ENCODE measurements at regions not wholly inside any gene's neighbourhood (a gene's known extent, or its start where the extent isn't known, plus 50 kb on each side); places are given as distances from the start of the nearest gene placed in this dataset.
A peak's percentile ranks its signal among the peaks of the same experiment; 100 is the strongest.
"Not testable (repeated sequence)": the region's sequence is repeated elsewhere in the genome, so short reads cannot be mapped to it uniquely, and the experiment has no call there.

GRCh38 chr12:18837025-18837424 is 99.1 kb downstream of the CAPZA3 start:
- TF ChIP-seq ZC3H10 (CRISPR knock-in tag; IDR thresholded peaks at IDR 0.05) (peak; percentile 98), SNAI2 (CRISPR knock-in tag; IDR thresholded peaks at IDR 0.05) (peak; percentile 67; the same call in 1 of the 2 replicates), CSRNP3 (CRISPR knock-in tag; IDR thresholded peaks at IDR 0.05) (no peak; the same call in 1 of the 2 replicates), ISL1 (CRISPR knock-in tag; IDR thresholded peaks at IDR 0.05) (peak; percentile 81), PATZ1 (CRISPR knock-in tag; IDR thresholded peaks at IDR 0.05; ENCODE audit: borderline replicate concordance) (peak; percentile 84), TOX (CRISPR knock-in tag; IDR thresholded peaks at IDR 0.05; ENCODE audit: borderline replicate concordance) (peak; percentile 98), RARB (CRISPR knock-in tag; IDR thresholded peaks at IDR 0.05) (peak; percentile 81; the same call in 1 of the 2 replicates), CREB5 (CRISPR knock-in tag; IDR thresholded peaks at IDR 0.05; ENCODE audit: low read depth) (peak; percentile 88), ZNF70 (CRISPR knock-in tag; IDR thresholded peaks at IDR 0.05) (no peak), POU6F1 (CRISPR knock-in tag; IDR thresholded peaks at IDR 0.05; ENCODE audit: borderline replicate concordance, low read depth) (peak; percentile 88; the same call in 1 of the 2 replicates)
- peak; percentile 83 for ATAC-seq

- peak; percentile 44; the same call in 2 of the 3 replicates for ATAC-seq
- TF ChIP-seq PATZ1 (CRISPR knock-in tag; IDR thresholded peaks at IDR 0.05; ENCODE audit: borderline replicate concordance) (no peak), ARNTL (CRISPR knock-in tag; IDR thresholded peaks at IDR 0.05; ENCODE audit: borderline replicate concordance, low read depth) (no peak), CSDC2 (CRISPR knock-in tag; IDR thresholded peaks at IDR 0.05) (no peak), ZNF565 (CRISPR knock-in tag; conservative IDR thresholded peaks at IDR 0.05; ENCODE audit: low read depth) (no peak), BACH2 (CRISPR knock-in tag; IDR thresholded peaks at IDR 0.05; ENCODE audit: borderline replicate concordance) (no peak), ZNF8 (CRISPR knock-in tag; IDR thresholded peaks at IDR 0.05) (no peak)
Observed at GRCh38 chr12:18837505-18837904, 99.6 kb downstream of the CAPZA3 start.

- not testable (repeated sequence) for ATAC-seq
Observed at GRCh38 chr12:18840997-18841396, 103.1 kb downstream of the CAPZA3 start.

GRCh38 chr12:18849080-18849479 is 111.2 kb downstream of the CAPZA3 start:
- TF ChIP-seq RARB (CRISPR knock-in tag; IDR thresholded peaks at IDR 0.05) (no peak), ARNTL (CRISPR knock-in tag; IDR thresholded peaks at IDR 0.05; ENCODE audit: borderline replicate concordance, low read depth) (no peak), GLIS3 (CRISPR knock-in tag; IDR thresholded peaks at IDR 0.05) (no peak)
- no peak for ATAC-seq

- ATAC-seq, result no peak
- TF ChIP-seq TCF4 (CRISPR knock-in tag; IDR thresholded peaks at IDR 0.05; ENCODE audit: borderline replicate concordance) (no peak), ZNF8 (CRISPR knock-in tag; IDR thresholded peaks at IDR 0.05) (no peak), PATZ1 (CRISPR knock-in tag; IDR thresholded peaks at IDR 0.05; ENCODE audit: borderline replicate concordance) (no peak), GLIS3 (CRISPR knock-in tag; IDR thresholded peaks at IDR 0.05) (no peak), ESRRG (CRISPR knock-in tag; IDR thresholded peaks at IDR 0.05) (no peak), POU6F1 (CRISPR knock-in tag; IDR thresholded peaks at IDR 0.05; ENCODE audit: borderline replicate concordance, low read depth) (no peak), OSR1 (CRISPR knock-in tag; IDR thresholded peaks at IDR 0.05) (no peak), ZC3H10 (CRISPR knock-in tag; IDR thresholded peaks at IDR 0.05) (no peak), RARB (CRISPR knock-in tag; IDR thresholded peaks at IDR 0.05) (no peak)
Observed at GRCh38 chr12:18849761-18850160, 111.8 kb downstream of the CAPZA3 start.
